GM18520 (cell line): ENCODE measurements at regions not wholly inside any gene's neighbourhood (a gene's known extent, or its start where the extent isn't known, plus 50 kb on each side); places are given as distances from the start of the nearest gene placed in this dataset.
"Not testable (repeated sequence)": the region's sequence is repeated elsewhere in the genome, so short reads cannot be mapped to it uniquely, and the experiment has no call there.

Experiments
- ATAC-seq: cut with Tn5 transposase; IDR thresholded peaks from one replicate; pipeline ENCODE4 v1.9.1; 2021; ENCODE audit not compliant: unreplicated experiment

- no peak for ATAC-seq
Observed at GRCh38 chr4:183814461-183814860, 90.6 kb upstream of the STOX2 start.

- ATAC-seq, result no peak
Observed at GRCh38 chr4:183816077-183816476, 89.0 kb upstream of the STOX2 start.

- ATAC-seq, result no peak
Observed at GRCh38 chr4:183816882-183817509, 88.1 kb upstream of the STOX2 start.

GRCh38 chr4:183818591-183818990, 86.5 kb upstream of the STOX2 start:
- not testable (repeated sequence) for ATAC-seq

- no peak for ATAC-seq
Observed at GRCh38 chr4:183821076-183821853, 83.8 kb upstream of the STOX2 start.

- no peak for ATAC-seq
Observed at GRCh38 chr4:183823434-183823833, 81.7 kb upstream of the STOX2 start.

- no peak for ATAC-seq
Observed at GRCh38 chr4:183825346-183825745, 79.8 kb upstream of the STOX2 start.

- no peak for ATAC-seq
Observed at GRCh38 chr4:183826461-183826860, 78.6 kb upstream of the STOX2 start.

- no peak for ATAC-seq
Observed at GRCh38 chr4:183828125-183828524, 77.0 kb upstream of the STOX2 start.

- ATAC-seq, result no peak
Observed at GRCh38 chr4:183828839-183829238, 76.3 kb upstream of the STOX2 start.

GRCh38 chr4:183830438-183830985, 74.6 kb upstream of the STOX2 start:
- ATAC-seq, result no peak

GRCh38 chr4:183831026-183831446, 74.1 kb upstream of the STOX2 start:
- no peak for ATAC-seq

- ATAC-seq, result no peak
Observed at GRCh38 chr4:183831683-183832082, 73.4 kb upstream of the STOX2 start.

GRCh38 chr4:183832776-183833450, 72.2 kb upstream of the STOX2 start:
- no peak for ATAC-seq

- ATAC-seq, result no peak
Observed at GRCh38 chr4:183834252-183834651, 70.9 kb upstream of the STOX2 start.

- no peak for ATAC-seq
Observed at GRCh38 chr4:183837222-183837621, 67.9 kb upstream of the STOX2 start.

- ATAC-seq, result no peak
Observed at GRCh38 chr4:183838987-183839712, 66.0 kb upstream of the STOX2 start.

- ATAC-seq, result peak; percentile 49
Observed at GRCh38 chr4:183840311-183840710, 64.8 kb upstream of the STOX2 start.

GRCh38 chr4:183841001-183841400, 64.1 kb upstream of the STOX2 start:
- no peak for ATAC-seq

GRCh38 chr4:183842129-183842528, 63.0 kb upstream of the STOX2 start:
- ATAC-seq, result no peak

- ATAC-seq, result no peak
Observed at GRCh38 chr4:183843248-183843671, 61.8 kb upstream of the STOX2 start.
